Osteocyte (in vitro differentiated cells): ENCODE measurements at regions not wholly inside any gene's neighbourhood (a gene's known extent, or its start where the extent isn't known, plus 50 kb on each side); places are given as distances from the start of the nearest gene placed in this dataset.

Source experiments
- DNase-seq: peaks from one replicate; pipeline ENCODE4 v3.0.0; 2021; ENCODE audit warnings: mixed read lengths; ENCODE audit not compliant: unreplicated experiment; ENCODE audit errors: extremely low spot score
- H3K27ac Mint-ChIP-seq: one replicate; pipeline ENCODE4 v1.8.0; 2021; ENCODE audit warnings: mild to moderate bottlenecking, mixed read lengths; ENCODE audit not compliant: unreplicated experiment
- H3K27me3 Mint-ChIP-seq: one replicate; pipeline ENCODE4 v1.8.0; 2021; ENCODE audit warnings: mixed read lengths; ENCODE audit not compliant: unreplicated experiment
- H3K36me3 Mint-ChIP-seq: one replicate; pipeline ENCODE4 v1.8.0; 2021; ENCODE audit warnings: mixed read lengths; ENCODE audit not compliant: unreplicated experiment
- H3K4me1 Mint-ChIP-seq: one replicate; pipeline ENCODE4 v1.8.0; 2021; ENCODE audit warnings: mixed read lengths; ENCODE audit not compliant: unreplicated experiment
- H3K4me3 Mint-ChIP-seq: one replicate; pipeline ENCODE4 v1.8.0; 2021; ENCODE audit warnings: mild to moderate bottlenecking, moderate library complexity, mixed read lengths; ENCODE audit not compliant: unreplicated experiment
- H3K9me3 Mint-ChIP-seq: one replicate; pipeline ENCODE4 v1.8.0; 2021; ENCODE audit warnings: mixed read lengths; ENCODE audit not compliant: unreplicated experiment
- TF ChIP-seq, protein P1 (sequence below): fragments of 200-600 bp; sonication (generic); IDR thresholded peaks from 2 replicates; pipeline ENCODE4 v1.5.0; 2021; ENCODE audit warnings: antibody characterized with exemption, mild to moderate bottlenecking, moderate library complexity

DNA sequence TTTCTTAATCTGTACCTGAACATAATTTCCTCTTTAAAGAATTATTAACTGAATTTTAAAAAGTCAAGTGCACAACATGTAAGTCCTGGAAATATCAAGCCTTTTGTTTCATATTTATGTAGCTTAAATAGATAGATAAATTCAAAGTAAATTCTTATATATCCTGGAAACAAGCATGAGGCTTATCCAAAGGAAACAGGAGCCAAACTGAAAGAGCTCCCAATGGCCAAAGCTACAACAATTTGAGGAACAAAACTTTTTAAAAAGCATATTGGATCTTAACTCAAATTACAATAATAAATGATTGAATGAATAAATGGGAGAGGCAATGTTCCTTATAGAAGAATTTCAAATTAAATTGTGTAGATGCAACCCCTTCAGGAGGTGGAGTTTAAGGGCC is 679.1 kb downstream of the METTL4 start:
- H3K9me3 Mint-ChIP-seq: no peaks in the 10 kb centered on the region
- TF ChIP-seq, protein P1, sequence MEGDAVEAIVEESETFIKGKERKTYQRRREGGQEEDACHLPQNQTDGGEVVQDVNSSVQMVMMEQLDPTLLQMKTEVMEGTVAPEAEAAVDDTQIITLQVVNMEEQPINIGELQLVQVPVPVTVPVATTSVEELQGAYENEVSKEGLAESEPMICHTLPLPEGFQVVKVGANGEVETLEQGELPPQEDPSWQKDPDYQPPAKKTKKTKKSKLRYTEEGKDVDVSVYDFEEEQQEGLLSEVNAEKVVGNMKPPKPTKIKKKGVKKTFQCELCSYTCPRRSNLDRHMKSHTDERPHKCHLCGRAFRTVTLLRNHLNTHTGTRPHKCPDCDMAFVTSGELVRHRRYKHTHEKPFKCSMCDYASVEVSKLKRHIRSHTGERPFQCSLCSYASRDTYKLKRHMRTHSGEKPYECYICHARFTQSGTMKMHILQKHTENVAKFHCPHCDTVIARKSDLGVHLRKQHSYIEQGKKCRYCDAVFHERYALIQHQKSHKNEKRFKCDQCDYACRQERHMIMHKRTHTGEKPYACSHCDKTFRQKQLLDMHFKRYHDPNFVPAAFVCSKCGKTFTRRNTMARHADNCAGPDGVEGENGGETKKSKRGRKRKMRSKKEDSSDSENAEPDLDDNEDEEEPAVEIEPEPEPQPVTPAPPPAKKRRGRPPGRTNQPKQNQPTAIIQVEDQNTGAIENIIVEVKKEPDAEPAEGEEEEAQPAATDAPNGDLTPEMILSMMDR: no peak

GRCh38 chr18:1895456-1896185 is 675.7 kb downstream of the METTL4 start:
- no peak for DNase-seq
- Mint-ChIP-seq H3K27me3 (no peaks in the 10 kb centered on the region), H3K9me3 (no peaks in the 10 kb centered on the region), H3K27ac (no peak overlapping the region), H3K4me3 (no peak overlapping the region), H3K4me1 (no peaks in the 10 kb centered on the region), H3K36me3 (no peaks in the 10 kb centered on the region)
- TF ChIP-seq, protein P1: no peak

More for the DNA sequence above, 679.1 kb downstream of the METTL4 start:
- DNase-seq: no peak
- H3K27me3 Mint-ChIP-seq: no peaks in the 10 kb centered on the region
- no peaks in the 10 kb centered on the region for H3K36me3 Mint-ChIP-seq
- H3K4me3 Mint-ChIP-seq: no peak overlapping the region
- no peaks in the 10 kb centered on the region for H3K4me1 Mint-ChIP-seq
- no peak overlapping the region for H3K27ac Mint-ChIP-seq

DNA sequence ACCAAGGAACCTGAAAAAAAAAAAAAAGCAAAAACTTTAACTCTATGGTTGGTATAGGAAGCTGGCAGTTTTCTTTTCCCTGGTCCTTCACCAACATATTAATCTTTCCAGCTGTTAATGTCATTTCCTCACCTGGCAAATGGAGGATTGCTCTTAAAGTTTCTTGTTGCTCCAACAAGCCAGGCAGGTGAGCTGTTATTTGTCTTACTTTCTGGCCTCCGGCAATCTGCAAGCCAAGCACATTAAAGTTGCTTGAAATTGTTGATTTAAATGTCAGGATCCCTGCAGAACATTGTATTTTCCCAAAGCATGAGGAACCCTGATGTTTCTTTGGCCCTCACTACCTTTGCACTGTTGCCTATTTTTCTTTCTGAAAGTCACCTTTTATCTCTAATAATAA is 664.9 kb downstream of the METTL4 start:
- Mint-ChIP-seq H3K9me3 (peaks cover 7% of the 10 kb centered on the region), H3K27me3 (no peaks in the 10 kb centered on the region), H3K4me3 (no peak overlapping the region), H3K27ac (no peak overlapping the region), H3K4me1 (no peaks in the 10 kb centered on the region), H3K36me3 (no peaks in the 10 kb centered on the region)
- TF ChIP-seq, protein P1: no peak
- no peak for DNase-seq

GRCh38 chr18:1907470-1908206 is 663.7 kb downstream of the METTL4 start:
- Mint-ChIP-seq H3K4me1 (no peaks in the 10 kb centered on the region), H3K9me3 (peaks cover 7% of the 10 kb centered on the region), H3K4me3 (no peak overlapping the region), H3K36me3 (no peaks in the 10 kb centered on the region), H3K27me3 (no peaks in the 10 kb centered on the region), H3K27ac (no peak overlapping the region)
- TF ChIP-seq, protein P1: no peak
- DNase-seq: no peak

DNA sequence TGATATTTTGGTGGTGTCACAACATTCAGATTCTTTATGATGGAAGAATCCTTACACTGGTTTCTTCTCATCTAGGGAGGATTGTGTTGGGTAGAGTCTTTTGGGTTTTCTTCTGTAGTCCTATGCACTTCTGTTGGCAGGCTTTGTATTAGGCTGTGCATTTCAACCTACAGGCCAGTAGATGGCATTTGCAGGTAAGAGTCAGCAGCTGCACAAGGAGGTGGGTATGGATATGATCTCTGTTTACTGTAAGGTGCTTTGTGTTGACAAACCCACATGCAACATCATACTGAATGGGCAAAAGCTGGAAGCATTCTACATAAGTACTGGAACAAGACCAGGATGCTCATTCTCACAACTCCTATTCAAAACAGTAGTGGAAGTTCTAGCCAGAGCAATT is 656.8 kb downstream of the METTL4 start:
- Mint-ChIP-seq H3K27ac (no peak overlapping the region), H3K4me1 (no peaks in the 10 kb centered on the region), H3K4me3 (no peak overlapping the region), H3K9me3 (peaks cover 24% of the 10 kb centered on the region), H3K36me3 (no peaks in the 10 kb centered on the region), H3K27me3 (no peaks in the 10 kb centered on the region)
- no peak for DNase-seq
- TF ChIP-seq, protein P1: no peak
